Neural cell (in vitro differentiated cells): ENCODE measurements at regions not wholly inside any gene's neighbourhood (a gene's known extent, or its start where the extent isn't known, plus 50 kb on each side); places are given as distances from the start of the nearest gene placed in this dataset.

Experiments
- CTCF ChIP-seq: fragments of 450-650 bp; IDR thresholded peaks from 2 replicates; pipeline ENCODE4 v1.5.1; 2014; ENCODE audit warnings: antibody characterized with exemption, mild to moderate bottlenecking, moderate library complexity; ENCODE audit not compliant: poor library complexity, severe bottlenecking
- POLR2AphosphoS5 ChIP-seq: IDR thresholded peaks from 2 replicates; pipeline ENCODE4 v1.6.1; 2012
- REST ChIP-seq: IDR thresholded peaks from 2 replicates; pipeline ENCODE4 v1.6.1; 2012; ENCODE audit warnings: borderline replicate concordance
- SMC3 ChIP-seq: fragments of 450-650 bp; conservative IDR thresholded peaks from 2 replicates; pipeline ENCODE4 v1.6.1; 2014; ENCODE audit warnings: antibody characterized with exemption, mild to moderate bottlenecking, moderate library complexity; ENCODE audit not compliant: poor library complexity

- no peak for TF ChIP-seq POLR2AphosphoS5
- TF ChIP-seq CTCF, result no peak
- no peak for TF ChIP-seq REST
- TF ChIP-seq SMC3, result no peak
Observed at GRCh38 chr9:88272986-88273385, 115.3 kb upstream of the SPIN1 start.
